ENCODE measurements at regions not wholly inside any gene's neighbourhood (a gene's known extent, or its start where the extent isn't known, plus 50 kb on each side); places are given as distances from the start of the nearest gene placed in this dataset.
A peak's percentile ranks its signal among the peaks of the same experiment; 100 is the strongest.
"Not testable (repeated sequence)": the region's sequence is repeated elsewhere in the genome, so short reads cannot be mapped to it uniquely, and the experiment has no call there.

DNA sequence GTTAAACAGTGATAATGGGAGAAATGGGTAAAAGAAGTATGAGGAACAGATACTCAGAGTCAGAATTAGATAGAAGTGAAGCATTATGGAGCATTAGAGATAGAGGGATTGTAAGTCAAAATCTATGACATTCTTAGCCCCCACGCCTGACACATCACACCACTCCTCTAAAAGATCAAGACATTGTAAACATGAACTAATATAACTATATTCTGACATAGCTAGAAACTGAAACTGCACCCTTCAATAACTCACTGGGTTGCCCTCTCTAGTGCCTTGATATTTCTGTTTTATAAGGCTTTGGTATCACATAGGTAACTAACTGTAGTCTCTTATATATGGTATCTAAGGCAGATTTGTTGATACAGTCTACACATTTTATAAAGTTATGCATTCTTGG is 684.3 kb upstream of the DPPA4 start:
- FAIRE-seq (no peak), DNase-seq (ENCODE audit: low read depth, low spot score) (no peak), ATAC-seq (peak; percentile 34; the same call in 2 of the 3 replicates)
- intact Hi-C loops (cut with micrococcal nuclease; ENCODE audit: unreplicated experiment), result no loop called here
- no peaks in the 10 kb centered on the region for H3K79me2 ChIP-seq (ENCODE audit: control insufficient read depth, insufficient read depth, low read length)
- H3K27ac ChIP-seq (ENCODE audit: control insufficient read depth, insufficient read depth), result no peak overlapping the region
- ChIA-PET CTCF (no interaction called here), POLR2A (no interaction called here), RAD21 (ENCODE audit: unreplicated experiment) (no interaction called here), SMC1A (ENCODE audit: uncharacterized antibody, unreplicated experiment) (no interaction called here)
- H3K4me1 ChIP-seq (ENCODE audit: control insufficient read depth, insufficient read depth, low read length), result no peaks in the 10 kb centered on the region
- in situ Hi-C loops (cut with MboI), result no loop called here
- no peak overlapping the region for H3K4me2 ChIP-seq (ENCODE audit: control insufficient read depth, insufficient read depth)
- BruUV-seq (replicated peaks), result no TSS peak
- no peak overlapping the region for H3K4me3 ChIP-seq
- no peaks in the 10 kb centered on the region for H3K36me3 ChIP-seq (ENCODE audit: control insufficient read depth in 2 of 2, insufficient read depth in 2 of 2, low read length in 1 of 2)
- H3K9me3 ChIP-seq (replicated peaks; ENCODE audit: control insufficient read depth, insufficient read depth, low read length), result no peaks in the 10 kb centered on the region
- no peaks in the 10 kb centered on the region for H3K27me3 ChIP-seq (replicated peaks in 1 of 2; ENCODE audit: control insufficient read depth in 2 of 2, insufficient read depth in 2 of 2, low read length in 1 of 2)
- H4K20me1 ChIP-seq (ENCODE audit: control insufficient read depth, insufficient read depth), result no peaks in the 10 kb centered on the region
- no peak overlapping the region for H3K9ac ChIP-seq (ENCODE audit: control insufficient read depth, insufficient read depth, low read length)
- TF ChIP-seq BACH1 (IDR thresholded peaks at IDR 0.05; ENCODE audit: borderline replicate concordance) (no peak), TCF3 (IDR thresholded peaks at IDR 0.05; ENCODE audit: borderline replicate concordance, insufficient read depth, low read depth, low read length) (no peak), MXI1 (IDR thresholded peaks at IDR 0.05; ENCODE audit: low read depth, low read length) (no peak), ZNF274 (IDR thresholded peaks at IDR 0.05; ENCODE audit: insufficient read depth, insufficient read length) (no peak), GABPA (IDR thresholded peaks at IDR 0.05; ENCODE audit: low read depth) (no peak), EGR1 (IDR thresholded peaks at IDR 0.05; ENCODE audit: borderline replicate concordance in 1 of 2, low read depth in 2 of 2, low read length in 2 of 2) (no peak), YY1 (IDR thresholded peaks at IDR 0.05; ENCODE audit: low read depth, low read length) (no peak), EED (IDR thresholded peaks at IDR 0.05; ENCODE audit: low read depth) (no peak), SUZ12 (IDR thresholded peaks at IDR 0.05; ENCODE audit: unreplicated experiment) (no peak), BHLHE40 (IDR thresholded peaks at IDR 0.05; ENCODE audit: borderline replicate concordance in 1 of 2, low read depth in 2 of 2, low read length in 1 of 2) (no peak), IKZF2 (IDR thresholded peaks at IDR 0.05) (no peak), PAX8 (IDR thresholded peaks at IDR 0.05) (no peak), NRF1 (conservative IDR thresholded peaks at IDR 0.05; ENCODE audit: low read depth, low read length) (no peak)
- TF ChIP-seq, protein P1, sequence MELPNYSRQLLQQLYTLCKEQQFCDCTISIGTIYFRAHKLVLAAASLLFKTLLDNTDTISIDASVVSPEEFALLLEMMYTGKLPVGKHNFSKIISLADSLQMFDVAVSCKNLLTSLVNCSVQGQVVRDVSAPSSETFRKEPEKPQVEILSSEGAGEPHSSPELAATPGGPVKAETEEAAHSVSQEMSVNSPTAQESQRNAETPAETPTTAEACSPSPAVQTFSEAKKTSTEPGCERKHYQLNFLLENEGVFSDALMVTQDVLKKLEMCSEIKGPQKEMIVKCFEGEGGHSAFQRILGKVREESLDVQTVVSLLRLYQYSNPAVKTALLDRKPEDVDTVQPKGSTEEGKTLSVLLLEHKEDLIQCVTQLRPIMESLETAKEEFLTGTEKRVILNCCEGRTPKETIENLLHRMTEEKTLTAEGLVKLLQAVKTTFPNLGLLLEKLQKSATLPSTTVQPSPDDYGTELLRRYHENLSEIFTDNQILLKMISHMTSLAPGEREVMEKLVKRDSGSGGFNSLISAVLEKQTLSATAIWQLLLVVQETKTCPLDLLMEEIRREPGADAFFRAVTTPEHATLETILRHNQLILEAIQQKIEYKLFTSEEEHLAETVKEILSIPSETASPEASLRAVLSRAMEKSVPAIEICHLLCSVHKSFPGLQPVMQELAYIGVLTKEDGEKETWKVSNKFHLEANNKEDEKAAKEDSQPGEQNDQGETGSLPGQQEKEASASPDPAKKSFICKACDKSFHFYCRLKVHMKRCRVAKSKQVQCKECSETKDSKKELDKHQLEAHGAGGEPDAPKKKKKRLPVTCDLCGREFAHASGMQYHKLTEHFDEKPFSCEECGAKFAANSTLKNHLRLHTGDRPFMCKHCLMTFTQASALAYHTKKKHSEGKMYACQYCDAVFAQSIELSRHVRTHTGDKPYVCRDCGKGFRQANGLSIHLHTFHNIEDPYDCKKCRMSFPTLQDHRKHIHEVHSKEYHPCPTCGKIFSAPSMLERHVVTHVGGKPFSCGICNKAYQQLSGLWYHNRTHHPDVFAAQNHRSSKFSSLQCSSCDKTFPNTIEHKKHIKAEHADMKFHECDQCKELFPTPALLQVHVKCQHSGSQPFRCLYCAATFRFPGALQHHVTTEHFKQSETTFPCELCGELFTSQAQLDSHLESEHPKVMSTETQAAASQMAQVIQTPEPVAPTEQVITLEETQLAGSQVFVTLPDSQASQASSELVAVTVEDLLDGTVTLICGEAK (IDR thresholded peaks at IDR 0.05; ENCODE audit: borderline replicate concordance), result no peak
- no peak overlapping the region for H2AFZ ChIP-seq (ENCODE audit: control insufficient read depth, low read depth, low read length)
- WGBS (ENCODE audit: insufficient coverage, insufficient replicate concordance, low lambda C conversion rate, missing lambda C conversion rate), result 11% methylated on average over 1 of the region's 1 CpG

DNA sequence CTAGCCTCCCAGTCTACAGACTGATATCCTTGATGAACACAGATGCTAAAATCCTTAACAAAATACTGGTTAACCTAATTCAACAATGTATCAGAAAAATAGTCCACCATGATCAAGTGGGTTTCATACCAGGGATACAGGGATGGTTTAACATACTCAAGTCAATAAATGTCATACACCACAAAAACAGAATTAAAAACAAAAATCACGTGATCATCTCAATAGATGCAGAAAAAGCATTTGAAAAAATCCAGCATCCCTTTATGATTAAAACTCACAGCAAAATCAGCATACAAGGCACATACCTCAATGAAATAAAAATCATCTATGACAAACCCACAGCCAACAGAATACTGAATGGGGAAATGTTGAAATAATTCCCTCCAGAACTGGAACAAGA is 685.7 kb upstream of the DPPA4 start:
- DNase-seq (ENCODE audit: low read depth, low spot score); H3K9me3 ChIP-seq (replicated peaks; ENCODE audit: control insufficient read depth, insufficient read depth, low read length); H3K4me3 ChIP-seq; CTCF ChIA-PET; POLR2A ChIA-PET; H3K79me2 ChIP-seq (ENCODE audit: control insufficient read depth, insufficient read depth, low read length); H3K27ac ChIP-seq (ENCODE audit: control insufficient read depth, insufficient read depth); H4K20me1 ChIP-seq (ENCODE audit: control insufficient read depth, insufficient read depth); ATAC-seq; BruUV-seq (replicated peaks); FAIRE-seq; H2AFZ ChIP-seq (ENCODE audit: control insufficient read depth, low read depth, low read length); intact Hi-C loops (cut with micrococcal nuclease; ENCODE audit: unreplicated experiment); in situ Hi-C loops (cut with MboI); H3K4me2 ChIP-seq (ENCODE audit: control insufficient read depth, insufficient read depth); H3K27me3 ChIP-seq (replicated peaks in 1 of 2; ENCODE audit: control insufficient read depth in 2 of 2, insufficient read depth in 2 of 2, low read length in 1 of 2); SMC1A ChIA-PET (ENCODE audit: uncharacterized antibody, unreplicated experiment); H3K4me1 ChIP-seq (ENCODE audit: control insufficient read depth, insufficient read depth, low read length); H3K36me3 ChIP-seq (ENCODE audit: control insufficient read depth in 2 of 2, insufficient read depth in 2 of 2, low read length in 1 of 2); H3K9ac ChIP-seq (ENCODE audit: control insufficient read depth, insufficient read depth, low read length); RAD21 ChIA-PET (ENCODE audit: unreplicated experiment): not testable (repeated sequence)
- 0% methylated on average over 1 of the region's 1 CpG for WGBS (ENCODE audit: insufficient coverage, insufficient replicate concordance, low lambda C conversion rate, missing lambda C conversion rate)

Data from GM12878 (cell line).